Stomach smooth muscle (tissue), 2 donors: ENCODE measurements at regions not wholly inside any gene's neighbourhood (a gene's known extent, or its start where the extent isn't known, plus 50 kb on each side); places are given as distances from the start of the nearest gene placed in this dataset.

Experiments used
- H3K27ac ChIP-seq: one replicate; pipeline ENCODE4 v1.7.0; 2013; ENCODE audit warnings: mild to moderate bottlenecking, low read length, inconsistent platforms
- H3K27me3 ChIP-seq, 2 donors: one replicate each; pipeline ENCODE4 v1.7.0; 2013; ENCODE audit warnings: low read length in 2 of 2; ENCODE audit not compliant: insufficient read depth in 2 of 2, control insufficient read depth in 1 of 2
- H3K36me3 ChIP-seq, 2 donors: one replicate each; pipeline ENCODE4 v1.7.0; 2013; ENCODE audit warnings: low read length in 2 of 2; ENCODE audit not compliant: control insufficient read depth in 2 of 2, insufficient read depth in 2 of 2
- H3K4me1 ChIP-seq: one replicate; pipeline ENCODE4 v1.7.0; 2013; ENCODE audit warnings: low read length; ENCODE audit not compliant: control insufficient read depth, insufficient read depth
- H3K4me3 ChIP-seq, 2 donors: one replicate each; pipeline ENCODE4 v1.7.0; 2013; ENCODE audit warnings: low read length in 2 of 2
- H3K9ac ChIP-seq, 2 donors: one replicate each; pipeline ENCODE4 v1.7.0; 2013; ENCODE audit warnings: low read length in 2 of 2, mild to moderate bottlenecking in 1 of 2
- H3K9me3 ChIP-seq, 2 donors: one replicate each; pipeline ENCODE4 v1.7.0; 2013; ENCODE audit warnings: low read length in 2 of 2; ENCODE audit not compliant: control insufficient read depth in 2 of 2
- donor health status: healthy.
- donor health status: Pancreatic carcinoma.

DNA sequence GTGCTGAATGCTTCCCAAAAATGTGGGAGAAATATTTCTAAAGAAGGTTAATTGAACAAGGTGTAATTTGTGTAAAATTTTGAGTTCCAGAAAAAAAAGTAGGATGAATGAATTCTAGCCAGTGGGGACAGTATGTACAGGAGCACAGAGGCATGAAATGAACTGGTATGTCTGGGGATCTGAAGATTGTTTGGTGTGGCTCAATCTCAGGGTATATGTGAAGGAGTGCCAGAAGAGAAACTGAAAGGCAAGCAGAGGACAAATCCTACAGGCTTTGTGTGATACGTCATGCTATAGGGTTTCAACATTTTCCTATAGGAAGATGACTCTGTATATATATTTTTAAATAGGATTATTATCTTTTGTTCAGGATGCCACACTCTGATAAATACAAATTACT lies 126.9 kb downstream of the FAM181B start:
- no peaks in the 10 kb centered on the region for H3K27me3 ChIP-seq
- no peak overlapping the region for H3K9ac ChIP-seq
- H3K36me3 ChIP-seq: no peaks in the 10 kb centered on the region
- H3K27ac ChIP-seq: no peak overlapping the region
- no peak overlapping the region for H3K4me3 ChIP-seq
- H3K9me3 ChIP-seq: no peaks in the 10 kb centered on the region
- H3K4me1 ChIP-seq: no peaks in the 10 kb centered on the region

- Histone ChIP-seq H3K4me3 (no peak overlapping the region), H3K9me3 (no peaks in the 10 kb centered on the region), H3K9ac (no peak overlapping the region), H3K27ac (no peak overlapping the region), H3K36me3 (no peaks in the 10 kb centered on the region), H3K27me3 (no peaks in the 10 kb centered on the region), H3K4me1 (no peaks in the 10 kb centered on the region)
These were observed 132.0 kb downstream of the FAM181B start for GRCh38 chr11:82601711-82602110.

DNA sequence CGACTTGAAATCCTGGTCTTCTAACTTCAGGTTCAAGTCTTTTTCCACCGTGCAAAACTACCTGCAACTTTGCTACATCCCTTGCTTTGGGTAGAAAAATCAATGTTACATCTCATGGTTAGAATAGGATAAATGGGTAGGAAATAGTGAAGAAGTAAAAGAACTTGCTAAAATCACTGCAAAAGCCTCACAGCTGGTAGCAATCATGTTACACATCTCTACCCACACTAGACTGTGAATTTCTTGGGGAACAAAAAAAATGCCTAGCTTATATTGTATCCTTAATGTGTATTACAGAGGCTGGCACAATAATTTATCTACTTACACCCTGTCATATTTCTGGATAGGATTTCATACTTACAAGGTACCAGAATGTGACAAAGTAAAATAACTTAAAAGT lies 133.8 kb downstream of the FAM181B start:
- Histone ChIP-seq H3K9me3 (no peaks in the 10 kb centered on the region), H3K27ac (no peak overlapping the region), H3K27me3 (no peaks in the 10 kb centered on the region), H3K4me3 (no peak overlapping the region), H3K36me3 (no peaks in the 10 kb centered on the region), H3K4me1 (no peaks in the 10 kb centered on the region), H3K9ac (no peak overlapping the region)

GRCh38 chr11:82586581-82586980 lies 147.1 kb downstream of the FAM181B start:
- Histone ChIP-seq H3K4me1 (no peaks in the 10 kb centered on the region), H3K36me3 (no peaks in the 10 kb centered on the region), H3K27ac (no peak overlapping the region), H3K27me3 (no peaks in the 10 kb centered on the region), H3K9me3 (no peaks in the 10 kb centered on the region), H3K9ac (no peak overlapping the region), H3K4me3 (no peak overlapping the region)

DNA sequence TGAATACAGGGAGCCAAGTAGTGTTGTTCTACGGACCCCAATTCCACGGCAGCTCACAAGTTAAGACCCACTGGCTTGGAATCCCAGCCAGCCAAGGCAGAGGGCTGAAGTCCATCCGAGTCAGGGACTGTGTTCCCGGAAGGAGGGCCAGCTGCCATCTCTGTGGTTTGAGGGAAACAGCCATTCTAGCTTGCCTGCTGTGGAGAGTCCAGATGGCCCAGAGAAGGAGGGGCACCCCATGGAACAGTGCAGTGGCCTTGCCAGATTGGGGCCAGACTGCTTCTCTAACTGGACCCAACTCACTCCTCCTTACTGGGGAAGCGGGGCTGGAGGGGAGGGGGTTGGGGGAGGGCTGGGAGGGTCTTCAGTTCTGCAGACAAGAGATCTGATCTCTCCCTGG lies 156.4 kb downstream of the FAM181B start:
- H3K4me3 ChIP-seq: no peak overlapping the region
- H3K36me3 ChIP-seq: no peaks in the 10 kb centered on the region
- H3K27me3 ChIP-seq: no peaks in the 10 kb centered on the region

DNA sequence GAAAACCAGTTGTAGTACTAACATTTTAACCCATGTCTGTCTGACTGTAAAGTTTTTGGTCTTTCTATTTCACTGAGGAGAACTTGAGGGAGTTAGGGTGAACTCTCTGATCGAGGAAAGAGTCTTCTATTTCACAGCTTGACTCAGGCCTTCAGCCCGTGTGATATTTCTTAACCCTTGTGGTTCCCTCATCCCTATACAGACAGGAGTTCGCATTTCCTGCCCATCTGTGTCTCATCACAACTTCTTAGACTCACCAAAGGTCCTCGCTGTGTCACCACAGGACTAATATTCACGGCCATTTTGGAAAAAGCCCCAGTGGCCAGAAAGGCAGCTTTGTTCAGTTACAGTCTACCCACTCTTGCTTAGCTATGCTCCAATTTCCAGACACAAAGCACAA lies 172.8 kb downstream of the FAM181B start:
- Histone ChIP-seq H3K27ac (no peak overlapping the region), H3K9ac (no peak overlapping the region), H3K4me1 (no peaks in the 10 kb centered on the region), H3K9me3 (no peaks in the 10 kb centered on the region), H3K36me3 (no peaks in the 10 kb centered on the region), H3K4me3 (no peak overlapping the region), H3K27me3 (no peaks in the 10 kb centered on the region)

More for the DNA sequence above, 156.4 kb downstream of the FAM181B start:
- no peak overlapping the region for H3K27ac ChIP-seq
- no peaks in the 10 kb centered on the region for H3K9me3 ChIP-seq
- no peaks in the 10 kb centered on the region for H3K4me1 ChIP-seq
- no peak overlapping the region for H3K9ac ChIP-seq

DNA sequence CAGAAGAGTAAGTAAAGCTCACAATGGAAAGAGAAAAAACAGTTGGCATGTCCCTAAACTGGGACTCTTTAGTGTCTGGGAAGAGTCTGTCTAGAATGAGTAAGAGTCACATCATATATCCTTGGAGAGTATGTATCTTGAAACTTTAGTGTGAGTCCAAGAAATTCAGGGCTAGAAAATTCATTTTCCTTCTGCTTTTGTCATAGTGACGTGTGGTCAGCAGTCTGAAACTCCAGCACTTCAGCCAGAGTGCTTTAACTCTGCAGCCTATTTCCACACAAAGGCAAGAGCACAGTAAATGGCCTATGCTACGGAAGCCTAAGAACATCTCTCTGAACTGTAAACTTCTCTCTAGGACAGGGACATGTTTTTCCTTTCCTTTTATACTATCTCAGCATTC lies 174.1 kb downstream of the FAM181B start:
- Histone ChIP-seq H3K27ac (no peak overlapping the region), H3K4me3 (no peak overlapping the region), H3K36me3 (no peaks in the 10 kb centered on the region), H3K27me3 (no peaks in the 10 kb centered on the region), H3K9me3 (no peaks in the 10 kb centered on the region), H3K4me1 (no peaks in the 10 kb centered on the region), H3K9ac (no peak overlapping the region)

GRCh38 chr11:82557274-82557673 lies 176.4 kb downstream of the FAM181B start:
- H3K27ac ChIP-seq: no peak overlapping the region
- H3K4me3 ChIP-seq: no peak overlapping the region
- no peaks in the 10 kb centered on the region for H3K36me3 ChIP-seq
- no peaks in the 10 kb centered on the region for H3K27me3 ChIP-seq
- no peaks in the 10 kb centered on the region for H3K4me1 ChIP-seq
- H3K9ac ChIP-seq: no peak overlapping the region
- H3K9me3 ChIP-seq: no peaks in the 10 kb centered on the region

- H3K27ac ChIP-seq: no peak overlapping the region
- H3K4me1 ChIP-seq: no peaks in the 10 kb centered on the region
- H3K36me3 ChIP-seq: no peaks in the 10 kb centered on the region
- no peaks in the 10 kb centered on the region for H3K9me3 ChIP-seq
- no peaks in the 10 kb centered on the region for H3K27me3 ChIP-seq
- no peak overlapping the region for H3K4me3 ChIP-seq
- no peak overlapping the region for H3K9ac ChIP-seq
These were observed 177.5 kb downstream of the FAM181B start for GRCh38 chr11:82556210-82556609.

GRCh38 chr11:82546661-82547557 lies 186.8 kb downstream of the FAM181B start:
- Histone ChIP-seq H3K27ac (no peak overlapping the region), H3K4me3 (no peak overlapping the region), H3K9me3 (no peaks in the 10 kb centered on the region), H3K9ac (no peak overlapping the region), H3K36me3 (no peaks in the 10 kb centered on the region), H3K4me1 (no peaks in the 10 kb centered on the region), H3K27me3 (no peaks in the 10 kb centered on the region)

GRCh38 chr11:82539669-82540068 lies 194.0 kb downstream of the FAM181B start:
- Histone ChIP-seq H3K9ac (no peak overlapping the region), H3K27ac (no peak overlapping the region), H3K36me3 (no peaks in the 10 kb centered on the region), H3K4me1 (no peaks in the 10 kb centered on the region), H3K4me3 (no peak overlapping the region), H3K27me3 (no peaks in the 10 kb centered on the region), H3K9me3 (no peaks in the 10 kb centered on the region)
